Uterus (tissue), 2 donors: ENCODE measurements at regions not wholly inside any gene's neighbourhood (a gene's known extent, or its start where the extent isn't known, plus 50 kb on each side); places are given as distances from the start of the nearest gene placed in this dataset.

Experiments used
- CTCF ChIP-seq, 4 experiments: fragments of 200-600 bp in 2 of 4; fragments of 450-650 bp in 2 of 4; sonication (generic) in 2 of 4; IDR thresholded peaks; one replicate each; pipeline ENCODE4 v1.5.1; 2016 to 2019; ENCODE audit warnings: antibody characterized with exemption in 4 of 4, mild to moderate bottlenecking in 2 of 4, moderate library complexity in 1 of 4
- POLR2A ChIP-seq, 2 donors: fragments of 450-650 bp; IDR thresholded peaks; one replicate each; pipeline ENCODE4 v1.6.1; 2016; ENCODE audit warnings: antibody characterized with exemption in 2 of 2, mild to moderate bottlenecking in 1 of 2, moderate library complexity in 1 of 2

- no peak for TF ChIP-seq CTCF (IDR thresholded peaks at IDR 0.05)
- TF ChIP-seq POLR2A (IDR thresholded peaks at IDR 0.05): no peak
Observed at GRCh38 chr2:23121968-23122648, 262.9 kb upstream of the KLHL29 start.
